ENCODE measurements at regions not wholly inside any gene's neighbourhood (a gene's known extent, or its start where the extent isn't known, plus 50 kb on each side); places are given as distances from the start of the nearest gene placed in this dataset.

DNA sequence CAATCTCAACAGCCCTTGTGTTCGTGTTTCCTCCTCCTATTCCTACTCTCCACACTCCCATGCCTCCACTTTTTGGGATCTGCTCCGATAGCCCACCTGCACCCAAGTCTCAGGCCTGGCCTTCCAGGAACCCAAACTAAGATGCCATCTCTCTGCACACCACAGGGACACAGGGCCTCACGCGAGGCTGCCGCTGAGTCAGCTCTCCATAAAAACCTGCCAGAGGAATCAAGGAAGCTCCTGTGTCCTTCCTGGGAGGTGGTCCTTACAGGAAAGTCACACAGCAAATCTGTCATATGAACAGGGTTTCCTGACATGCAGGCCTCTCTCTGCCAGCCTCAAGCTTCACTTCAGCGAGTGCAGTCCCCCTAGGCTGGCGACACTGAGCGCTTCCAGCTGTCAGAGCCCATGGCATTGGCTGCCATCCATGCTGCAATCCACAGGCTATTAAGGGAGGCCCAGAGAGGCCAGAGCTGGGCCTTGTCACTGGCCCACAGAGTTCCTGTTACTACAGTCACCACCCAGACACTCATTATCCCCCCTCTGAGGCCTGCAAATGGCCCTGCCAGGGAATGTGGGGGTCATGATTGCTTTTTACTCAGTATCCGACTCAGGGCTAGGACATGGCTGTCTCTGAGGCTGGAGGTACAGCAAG lies 151.4 kb downstream of the OAT start:
- intact Hi-C loops (cut with DNase I, micrococcal nuclease), result no loop called here
- no peak for DNase-seq
- no peak for ATAC-seq

DNA sequence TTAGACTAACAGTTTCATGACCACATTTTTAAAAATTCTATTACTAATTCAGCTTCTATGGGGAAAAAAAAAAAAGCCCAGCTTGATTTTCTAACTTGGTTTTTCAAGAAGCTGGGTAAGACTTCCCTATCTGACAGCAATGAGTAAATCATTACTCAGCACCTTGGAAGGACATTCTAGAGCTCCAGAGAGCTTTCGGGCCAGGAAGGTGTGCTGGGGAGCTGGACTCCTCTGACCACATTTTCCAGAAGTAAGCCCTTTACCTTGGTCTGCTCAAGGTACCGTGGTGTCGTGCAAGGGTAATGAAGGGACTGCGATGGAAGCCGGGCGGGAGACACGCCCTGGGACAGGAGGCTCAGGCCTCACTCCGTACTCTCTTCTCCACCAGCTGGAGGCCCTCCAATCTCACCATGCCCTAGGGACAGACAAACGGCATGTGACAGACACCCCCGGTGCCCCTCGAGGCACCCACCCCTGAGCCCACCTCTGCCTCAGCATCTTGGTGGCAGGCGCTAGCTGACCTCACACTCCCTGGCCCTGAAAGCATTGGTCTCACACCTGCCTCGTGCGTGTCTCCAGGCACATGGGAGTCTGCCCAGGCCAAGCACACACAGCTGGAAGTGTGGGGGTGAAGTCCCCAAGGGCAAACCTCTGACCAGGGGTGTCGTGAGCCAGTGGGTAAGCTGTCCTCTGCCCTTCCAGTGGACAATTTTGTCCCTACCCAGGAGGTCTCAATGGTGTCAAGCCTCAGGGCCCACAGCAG lies 152.1 kb downstream of the OAT start:
- H3K9me3 ChIP-seq, result no peaks in the 10 kb centered on the region
- DNase-seq (no peak), ATAC-seq (no peak)
- no peaks in the 10 kb centered on the region for H3K36me3 ChIP-seq (ENCODE audit: low read depth)
- TF ChIP-seq, protein P1, sequence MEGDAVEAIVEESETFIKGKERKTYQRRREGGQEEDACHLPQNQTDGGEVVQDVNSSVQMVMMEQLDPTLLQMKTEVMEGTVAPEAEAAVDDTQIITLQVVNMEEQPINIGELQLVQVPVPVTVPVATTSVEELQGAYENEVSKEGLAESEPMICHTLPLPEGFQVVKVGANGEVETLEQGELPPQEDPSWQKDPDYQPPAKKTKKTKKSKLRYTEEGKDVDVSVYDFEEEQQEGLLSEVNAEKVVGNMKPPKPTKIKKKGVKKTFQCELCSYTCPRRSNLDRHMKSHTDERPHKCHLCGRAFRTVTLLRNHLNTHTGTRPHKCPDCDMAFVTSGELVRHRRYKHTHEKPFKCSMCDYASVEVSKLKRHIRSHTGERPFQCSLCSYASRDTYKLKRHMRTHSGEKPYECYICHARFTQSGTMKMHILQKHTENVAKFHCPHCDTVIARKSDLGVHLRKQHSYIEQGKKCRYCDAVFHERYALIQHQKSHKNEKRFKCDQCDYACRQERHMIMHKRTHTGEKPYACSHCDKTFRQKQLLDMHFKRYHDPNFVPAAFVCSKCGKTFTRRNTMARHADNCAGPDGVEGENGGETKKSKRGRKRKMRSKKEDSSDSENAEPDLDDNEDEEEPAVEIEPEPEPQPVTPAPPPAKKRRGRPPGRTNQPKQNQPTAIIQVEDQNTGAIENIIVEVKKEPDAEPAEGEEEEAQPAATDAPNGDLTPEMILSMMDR (IDR thresholded peaks at IDR 0.05), result no peak
- H3K4me3 ChIP-seq, result no peak overlapping the region
- intact Hi-C loops (cut with DNase I, micrococcal nuclease), result no loop called here
- H3K4me1 ChIP-seq (ENCODE audit: low read depth), result no peaks in the 10 kb centered on the region

More for the DNA sequence above, 151.4 kb downstream of the OAT start:
- TF ChIP-seq, protein P1 (IDR thresholded peaks at IDR 0.05), result no peak
- H3K36me3 ChIP-seq (ENCODE audit: low read depth), result no peaks in the 10 kb centered on the region
- H3K4me1 ChIP-seq (ENCODE audit: low read depth), result no peaks in the 10 kb centered on the region
- H3K4me3 ChIP-seq, result no peak overlapping the region
- no peaks in the 10 kb centered on the region for H3K9me3 ChIP-seq

DNA sequence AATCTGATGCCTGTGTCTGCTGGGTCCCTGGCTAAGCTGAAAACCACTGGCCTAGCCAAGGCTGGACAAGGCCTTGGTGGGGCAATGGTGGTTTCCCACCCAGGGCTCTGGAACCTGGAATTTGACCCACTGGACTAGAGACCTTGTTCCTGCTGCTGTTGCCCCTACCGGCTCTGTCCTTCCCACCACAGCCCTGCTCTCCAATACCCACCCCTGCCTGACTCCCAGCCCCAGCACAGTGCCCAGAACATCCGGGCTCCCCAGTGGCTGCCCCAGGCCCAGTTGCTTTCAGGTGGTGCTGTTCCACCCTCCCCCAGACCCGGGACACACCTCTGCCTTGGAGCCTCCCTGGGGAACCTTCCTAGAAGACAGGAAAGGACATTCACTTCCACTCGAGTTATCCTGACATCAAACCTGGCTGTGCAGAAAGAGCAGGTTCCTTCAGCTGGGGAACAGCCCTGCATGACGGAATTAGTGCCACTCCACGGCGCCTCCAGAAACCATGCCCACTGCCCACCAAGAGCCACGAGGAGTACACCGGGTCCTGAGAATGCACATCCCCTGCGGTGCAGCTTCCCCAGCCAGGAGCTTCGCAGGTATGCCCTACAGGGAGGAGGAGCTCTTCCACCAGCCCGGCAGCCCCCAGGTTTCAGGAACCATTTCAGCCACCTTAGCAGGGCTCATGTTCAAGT lies 152.8 kb downstream of the OAT start:
- no peaks in the 10 kb centered on the region for H3K4me1 ChIP-seq (ENCODE audit: low read depth)
- ATAC-seq (no peak), DNase-seq (no peak)
- TF ChIP-seq, protein P1 (IDR thresholded peaks at IDR 0.05), result no peak
- H3K4me3 ChIP-seq, result no peak overlapping the region
- no peaks in the 10 kb centered on the region for H3K36me3 ChIP-seq (ENCODE audit: low read depth)
- no peaks in the 10 kb centered on the region for H3K9me3 ChIP-seq
- intact Hi-C loops (cut with DNase I, micrococcal nuclease), result no loop called here

DNA sequence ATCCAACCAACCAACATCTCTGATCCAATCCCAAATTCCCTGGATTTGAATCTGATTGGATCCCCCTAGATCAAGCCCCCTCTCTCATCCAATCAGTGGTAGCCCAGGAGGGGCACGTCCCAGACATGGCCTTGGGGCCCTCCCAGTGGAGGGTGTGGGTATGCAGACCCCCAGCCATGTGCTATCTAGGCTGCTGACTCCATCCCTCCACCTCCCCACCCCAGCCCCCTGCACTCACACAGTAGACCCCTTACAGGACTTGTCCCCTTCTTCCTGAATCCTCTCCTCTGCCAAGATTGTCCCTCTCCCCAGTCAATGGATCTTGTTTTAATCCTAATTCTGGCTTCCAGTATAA lies 153.4 kb downstream of the OAT start:
- H3K4me3 ChIP-seq, result no peak overlapping the region
- no peaks in the 10 kb centered on the region for H3K9me3 ChIP-seq
- ATAC-seq (no peak), DNase-seq (no peak)
- no peaks in the 10 kb centered on the region for H3K4me1 ChIP-seq (ENCODE audit: low read depth)
- TF ChIP-seq, protein P1 (IDR thresholded peaks at IDR 0.05), result no peak
- intact Hi-C loops (cut with DNase I, micrococcal nuclease), result no loop called here
- H3K36me3 ChIP-seq (ENCODE audit: low read depth), result no peaks in the 10 kb centered on the region

DNA sequence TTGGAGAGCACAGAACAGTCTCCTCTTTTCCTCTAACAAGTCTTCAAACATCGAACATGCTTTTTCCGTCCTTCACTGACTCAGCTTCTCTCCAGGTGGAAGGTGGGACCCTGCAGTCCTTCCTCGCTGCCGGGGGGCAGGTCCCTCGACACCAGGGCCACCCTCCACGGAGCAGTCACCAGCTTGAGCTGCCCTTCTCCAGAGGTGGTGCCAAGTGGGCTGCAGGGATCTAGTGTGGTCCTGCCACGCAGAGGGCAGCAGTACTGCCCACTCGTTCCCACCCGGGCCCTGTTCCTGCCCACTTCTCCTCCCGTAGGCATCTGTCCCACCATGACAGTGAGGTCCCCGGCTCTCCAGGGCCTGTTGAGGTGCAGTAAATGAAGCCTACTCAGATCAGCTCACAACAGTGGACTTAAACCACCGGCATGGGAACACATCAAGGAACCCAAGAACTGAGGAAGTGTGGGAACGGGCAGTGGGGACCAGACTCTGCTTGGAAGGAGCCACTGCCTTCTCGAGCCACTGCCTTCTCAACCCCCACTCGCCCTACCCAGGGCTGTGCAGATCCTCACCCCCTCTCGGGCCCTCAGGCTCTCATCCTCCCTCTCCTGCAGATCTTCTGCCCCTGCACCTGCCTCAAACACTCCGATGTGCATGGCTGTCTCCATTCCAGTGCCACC lies 153.9 kb downstream of the OAT start:
- Histone ChIP-seq H3K4me1 (ENCODE audit: low read depth) (no peaks in the 10 kb centered on the region), H3K36me3 (ENCODE audit: low read depth) (no peaks in the 10 kb centered on the region), H3K9me3 (no peaks in the 10 kb centered on the region), H3K4me3 (no peak overlapping the region)
- ATAC-seq (no peak), DNase-seq (no peak)
- TF ChIP-seq, protein P1 (IDR thresholded peaks at IDR 0.05), result no peak
- intact Hi-C loops (cut with DNase I, micrococcal nuclease), result no loop called here
